ENCODE measurements at regions not wholly inside any gene's neighbourhood (a gene's known extent, or its start where the extent isn't known, plus 50 kb on each side); places are given as distances from the start of the nearest gene placed in this dataset.

DNA sequence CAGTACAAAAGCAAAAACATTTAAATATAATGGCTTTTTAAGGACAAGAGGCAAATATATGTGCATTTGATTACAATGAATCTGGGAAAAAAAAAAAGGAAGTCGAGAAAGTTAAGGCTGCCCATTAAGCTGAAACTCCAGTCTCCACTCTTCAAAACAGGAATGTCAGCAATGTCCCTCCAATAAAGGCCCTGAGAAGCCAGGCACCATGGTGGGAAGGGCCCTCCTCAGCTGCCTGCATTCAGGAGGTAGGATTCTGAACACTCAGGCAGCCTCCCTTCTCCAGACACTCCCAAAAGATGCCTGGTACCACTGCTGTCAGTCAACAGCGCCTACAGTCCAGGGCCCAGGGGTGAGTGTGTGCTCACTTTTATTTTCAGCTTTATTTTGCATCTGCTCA, 121.3 kb upstream of the MGMT start:
- ChIA-PET POLR2A (interaction anchor here (0.5 kb wide), 1 partner anchor 34 kb away, joined by 3 read pairs; no protein-coding TSS in a partner anchor), CTCF (ENCODE audit: low intra/inter-chr PET ratio) (no interaction called here)
- H3K9ac ChIP-seq (ENCODE audit: insufficient read depth in 1 of 2, low read depth in 2 of 2, low read length in 2 of 2), result no peak overlapping the region

More for the DNA sequence above, 121.3 kb upstream of the MGMT start:
- Histone ChIP-seq H3K4me3 (no peak overlapping the region), H2AFZ (ENCODE audit: low read depth, low read length) (no peak overlapping the region), H3K27me3 (ENCODE audit: control insufficient read depth in 2 of 2, insufficient read depth in 2 of 2, low read length in 2 of 2) (peaks cover 0 to 18% of the 10 kb centered on the region in 2 experiments; a peak in 3 of 5 replicates), H3K36me3 (ENCODE audit: control insufficient read depth, insufficient read depth, low read length) (no peaks in the 10 kb centered on the region), H3K9me1 (ENCODE audit: control insufficient read depth, insufficient read depth, low read length) (no peaks in the 10 kb centered on the region), H3K4me1 (replicated peaks in 1 of 2; ENCODE audit: control insufficient read depth in 2 of 2, insufficient read depth in 2 of 2, low read length in 2 of 2) (no peaks in the 10 kb centered on the region), H3K9me3 (replicated peaks; ENCODE audit: control insufficient read depth, insufficient read depth, low read depth, low read length) (no peaks in the 10 kb centered on the region), H3K79me2 (ENCODE audit: control insufficient read depth, insufficient read depth, low read length) (no peaks in the 10 kb centered on the region), H4K20me1 (replicated peaks; ENCODE audit: control insufficient read depth, insufficient read depth, low read length) (no peaks in the 10 kb centered on the region), H3K27ac (ENCODE audit: extremely low read depth, low read depth, low read length) (no peak overlapping the region), H3K4me2 (ENCODE audit: insufficient read depth, low read length) (no peak overlapping the region)
- FAIRE-seq, result no peak
- intact Hi-C loops (cut with micrococcal nuclease) (no loop called here), in situ Hi-C loops (cut with MboI) (no loop called here)
- BruUV-seq (replicated peaks), result no TSS peak
- no peak for DNase-seq (ENCODE audit: extremely low read depth in 1 of 4, low spot score in 3 of 4)
- no peak for ATAC-seq
- TF ChIP-seq ZNF212 (CRISPR knock-in tag; IDR thresholded peaks at IDR 0.05) (no peak), IRF1 (CRISPR knock-in tag; IDR thresholded peaks at IDR 0.05; ENCODE audit: borderline replicate concordance) (no peak), SIRT6 (IDR thresholded peaks at IDR 0.05; ENCODE audit: low read depth, low read length) (no peak), MCM5 (IDR thresholded peaks at IDR 0.05; ENCODE audit: low read depth) (no peak), HNRNPK (IDR thresholded peaks at IDR 0.05; ENCODE audit: low read depth, low read length, poor library complexity, severe bottlenecking) (no peak), CBX3 (IDR thresholded peaks at IDR 0.05; ENCODE audit: borderline replicate concordance in 1 of 2, low read length in 2 of 2) (no peak), MAFF (IDR thresholded peaks at IDR 0.05; ENCODE audit: low read length) (no peak), ZNF232 (CRISPR knock-in tag; IDR thresholded peaks at IDR 0.05) (no peak), ZC3H8 (IDR thresholded peaks at IDR 0.05) (no peak), NCOA1 (IDR thresholded peaks at IDR 0.05; ENCODE audit: low read depth) (no peak), CTBP1 (IDR thresholded peaks at IDR 0.05; ENCODE audit: borderline replicate concordance) (no peak), PTTG1 (tag; IDR thresholded peaks at IDR 0.05; ENCODE audit: low read depth) (no peak), NFIC (IDR thresholded peaks at IDR 0.05) (no peak), ILF3 (IDR thresholded peaks at IDR 0.05; ENCODE audit: borderline replicate concordance) (no peak), KDM5B (IDR thresholded peaks at IDR 0.05; ENCODE audit: insufficient replicate concordance, low read depth, low read length) (no peak), KLF1 (tag; IDR thresholded peaks at IDR 0.05) (no peak)
- WGBS (ENCODE audit: insufficient coverage, low coverage, missing lambda C conversion rate), result 0% methylated on average over 1 of the region's 2 CpGs

Data from K562 (cell line).